ENCODE measurements at regions not wholly inside any gene's neighbourhood (a gene's known extent, or its start where the extent isn't known, plus 50 kb on each side); places are given as distances from the start of the nearest gene placed in this dataset.
"Not testable (repeated sequence)": the region's sequence is repeated elsewhere in the genome, so short reads cannot be mapped to it uniquely, and the experiment has no call there.

DNA sequence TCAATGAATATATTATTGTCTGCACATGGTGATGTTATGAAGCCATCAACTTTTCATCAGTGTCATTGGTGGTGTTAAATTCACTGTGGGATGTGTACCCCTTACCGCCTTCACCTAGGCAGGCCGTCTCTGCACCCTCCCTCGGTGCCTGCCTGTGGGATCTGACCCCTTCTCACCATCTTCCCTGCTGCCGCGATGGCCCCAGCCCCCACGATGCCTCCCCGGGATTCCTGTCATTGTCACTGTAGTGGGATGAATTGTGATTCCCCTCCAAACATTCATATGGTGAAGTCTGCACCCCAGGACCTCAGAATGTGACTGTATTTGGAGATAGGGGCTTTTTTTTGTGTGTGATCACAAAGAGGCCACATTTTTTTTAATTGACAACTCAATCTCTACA lies 198.3 kb upstream of the HS6ST1 start (continued):
- TF ChIP-seq NCOA6 (IDR thresholded peaks at IDR 0.05) = no peak
- no peak for TF ChIP-seq PCBP1 (IDR thresholded peaks at IDR 0.05; ENCODE audit: low read depth, low read length, poor library complexity, severe bottlenecking)

GRCh38 chr2:128519028-128519427 lies 200.4 kb upstream of the HS6ST1 start:
- peaks cover 17 to 55% of the 10 kb centered on the region in 2 experiments; a peak in 4 of 5 replicates for H3K27me3 ChIP-seq (ENCODE audit: control insufficient read depth in 2 of 2, insufficient read depth in 2 of 2, low read length in 2 of 2)
- H3K9ac ChIP-seq (ENCODE audit: insufficient read depth in 1 of 2, low read depth in 2 of 2, low read length in 2 of 2); H4K20me1 ChIP-seq (replicated peaks; ENCODE audit: control insufficient read depth, insufficient read depth, low read length); in situ Hi-C loops (cut with MboI); CTCF ChIA-PET (ENCODE audit: low intra/inter-chr PET ratio); H2AFZ ChIP-seq (ENCODE audit: low read depth, low read length); BruUV-seq (replicated peaks); H3K79me2 ChIP-seq (ENCODE audit: control insufficient read depth, insufficient read depth, low read length); H3K4me3 ChIP-seq; intact Hi-C loops (cut with micrococcal nuclease); ATAC-seq; H3K4me2 ChIP-seq (ENCODE audit: insufficient read depth, low read length); H3K36me3 ChIP-seq (ENCODE audit: control insufficient read depth, insufficient read depth, low read length); H3K9me3 ChIP-seq (replicated peaks; ENCODE audit: control insufficient read depth, insufficient read depth, low read depth, low read length); H3K9me1 ChIP-seq (ENCODE audit: control insufficient read depth, insufficient read depth, low read length); H3K4me1 ChIP-seq (replicated peaks in 1 of 2; ENCODE audit: control insufficient read depth in 2 of 2, insufficient read depth in 2 of 2, low read length in 2 of 2); H3K27ac ChIP-seq (ENCODE audit: extremely low read depth, low read depth, low read length); DNase-seq (ENCODE audit: extremely low read depth in 1 of 4, low spot score in 3 of 4); FAIRE-seq: not testable (repeated sequence)
- WGBS (ENCODE audit: insufficient coverage, low coverage, missing lambda C conversion rate) = 13% methylated on average over 4 of the region's 16 CpGs
- POLR2A ChIA-PET = interaction anchor here (0.6 kb wide), 1 partner anchor 11 kb away, joined by 3 read pairs; no protein-coding TSS in a partner anchor

DNA sequence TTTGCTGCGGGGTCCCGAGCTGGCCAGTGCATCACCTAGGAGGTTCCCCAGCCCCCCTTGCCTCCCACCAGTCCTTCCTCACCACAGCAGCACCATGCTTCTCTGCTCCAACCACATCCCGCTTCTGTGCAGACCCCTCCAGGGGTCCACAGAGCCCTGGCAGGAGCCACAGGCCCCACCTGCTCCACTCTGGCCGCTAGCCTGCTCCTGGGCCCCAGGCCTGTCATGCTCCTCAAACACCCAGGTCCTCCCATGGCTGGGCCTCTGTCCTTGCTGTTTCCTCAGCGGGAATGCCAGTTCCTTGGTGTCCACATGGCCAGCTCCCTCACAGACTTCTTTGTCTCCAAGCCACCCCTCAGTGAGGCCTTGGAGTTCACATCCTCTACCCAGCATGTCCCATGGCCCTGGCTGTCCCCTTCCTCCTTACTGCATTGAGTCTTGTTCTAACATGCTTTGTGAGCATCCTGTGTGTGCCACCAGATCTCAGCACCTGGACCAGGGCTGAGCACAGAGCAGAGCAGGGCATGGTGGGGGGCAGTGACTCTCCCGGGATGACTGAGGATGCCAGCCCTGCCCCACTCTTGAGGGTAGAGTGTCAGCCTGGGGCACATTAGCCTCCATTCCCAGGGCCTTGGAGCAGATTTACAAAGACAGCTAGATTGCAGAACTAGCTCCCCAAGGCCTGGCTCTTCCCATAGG lies 201.0 kb upstream of the HS6ST1 start:
- H3K27ac ChIP-seq (ENCODE audit: extremely low read depth, low read depth, low read length) = no peak overlapping the region
- intact Hi-C loops (cut with micrococcal nuclease) = no loop called here
- TF ChIP-seq ZNF316 (IDR thresholded peaks at IDR 0.05) (no peak), GTF2A2 (tag; IDR thresholded peaks at IDR 0.05) (no peak), ELF4 (CRISPR knock-in tag; IDR thresholded peaks at IDR 0.05) (no peak), ZNF436 (CRISPR knock-in tag; IDR thresholded peaks at IDR 0.05) (no peak), TCF15 (CRISPR knock-in tag; IDR thresholded peaks at IDR 0.05) (no peak), ZNF280B (CRISPR knock-in tag; IDR thresholded peaks at IDR 0.05) (no peak), TRIM24 (IDR thresholded peaks at IDR 0.05) (no peak)

More for the DNA sequence above, 201.0 kb upstream of the HS6ST1 start:
- H3K79me2 ChIP-seq (ENCODE audit: control insufficient read depth, insufficient read depth, low read length) = no peaks in the 10 kb centered on the region
- H3K4me3 ChIP-seq = no peak overlapping the region
- H3K27me3 ChIP-seq (ENCODE audit: control insufficient read depth in 2 of 2, insufficient read depth in 2 of 2, low read length in 2 of 2) = peaks cover 14 to 54% of the 10 kb centered on the region in 2 experiments; a peak in 4 of 5 replicates
- H3K36me3 ChIP-seq (ENCODE audit: control insufficient read depth, insufficient read depth, low read length) = no peaks in the 10 kb centered on the region
- no peak for ATAC-seq
- H3K9me3 ChIP-seq (replicated peaks; ENCODE audit: control insufficient read depth, insufficient read depth, low read depth, low read length) = no peaks in the 10 kb centered on the region
- in situ Hi-C loops (cut with MboI) = no loop called here
- POLR2A ChIA-PET = interaction anchor here (0.6 kb wide), 1 partner anchor 10 kb away, joined by 3 read pairs; no protein-coding TSS in a partner anchor
- 0% methylated on average over 6 of the region's 6 CpGs for WGBS (ENCODE audit: insufficient coverage, low coverage, missing lambda C conversion rate)
- H3K9me1 ChIP-seq (ENCODE audit: control insufficient read depth, insufficient read depth, low read length) = no peaks in the 10 kb centered on the region
- no peaks in the 10 kb centered on the region; a peak in 1 of 5 replicates for H3K4me1 ChIP-seq (replicated peaks in 1 of 2; ENCODE audit: control insufficient read depth in 2 of 2, insufficient read depth in 2 of 2, low read length in 2 of 2)
- H2AFZ ChIP-seq (ENCODE audit: low read depth, low read length) = no peak overlapping the region
- no TSS peak for BruUV-seq (replicated peaks)
- no peaks in the 10 kb centered on the region for H4K20me1 ChIP-seq (replicated peaks; ENCODE audit: control insufficient read depth, insufficient read depth, low read length)
- CTCF ChIA-PET (ENCODE audit: low intra/inter-chr PET ratio) = no interaction called here
- DNase-seq (ENCODE audit: extremely low read depth in 1 of 4, low spot score in 3 of 4) = no peak
- no peak overlapping the region for H3K4me2 ChIP-seq (ENCODE audit: insufficient read depth, low read length)
- H3K9ac ChIP-seq (ENCODE audit: insufficient read depth in 1 of 2, low read depth in 2 of 2, low read length in 2 of 2) = no peak overlapping the region
- FAIRE-seq = no peak
